IMR-90 (cell line): ENCODE measurements at regions not wholly inside any gene's neighbourhood (a gene's known extent, or its start where the extent isn't known, plus 50 kb on each side); places are given as distances from the start of the nearest gene placed in this dataset.
"Not testable (repeated sequence)": the region's sequence is repeated elsewhere in the genome, so short reads cannot be mapped to it uniquely, and the experiment has no call there.

Experiments used
- ATAC-seq: fragments of 200-7000 bp; cut with Tn5 transposase; 2 replicates; pipeline ENCODE4 v1.9.1; 2020; ENCODE audit warnings: low read depth, mild to moderate bottlenecking, moderate library complexity
- BruUV-seq: library from RNA; stranded (reverse); fragments of 400-500 nt; replicated peaks from 2 replicates; lab custom pipeline; 2021; lab: Mats Ljungman, UMichigan
- CTCF ChIA-PET: fragments of 300-600 bp; formaldehyde crosslinking; extraction: SDS; loops from one replicate; lab custom pipeline; 2021; ENCODE audit warnings: antibody characterized with exemption; lab: Yijun Ruan, JAX
- POLR2A ChIA-PET: fragments of 300-600 bp; sonication (Branson Sonifier 250); formaldehyde crosslinking; loops from one replicate; lab custom pipeline; 2022; ENCODE audit warnings: antibody characterized with exemption; ENCODE audit not compliant: unreplicated experiment; lab: Charles Lee
- DNase-seq: peaks from one replicate; pipeline ENCODE4 v3.0.0; 2013
- H2AFZ ChIP-seq: replicated peaks from 2 replicates; pipeline ENCODE3; 2013; ENCODE audit warnings: low read length, mild to moderate bottlenecking; ENCODE audit not compliant: poor library complexity
- H2AK5ac ChIP-seq: 2 replicates; pipeline ENCODE4 v1.6.1; 2013; ENCODE audit warnings: low read depth, low read length, inconsistent platforms
- H2AK9ac ChIP-seq: replicated peaks from 2 replicates; pipeline ENCODE3; 2013; ENCODE audit warnings: mild to moderate bottlenecking, low read depth, low read length, moderate library complexity; ENCODE audit not compliant: poor library complexity
- H2BK120ac ChIP-seq: 2 replicates; pipeline ENCODE4 v1.6.1; 2013; ENCODE audit warnings: low read depth, low read length, inconsistent platforms
- H2BK15ac ChIP-seq: 3 replicates; pipeline ENCODE4 v1.6.1; 2013; ENCODE audit warnings: low read depth, low read length, inconsistent platforms
- H2BK20ac ChIP-seq: 2 replicates; pipeline ENCODE4 v1.6.1; 2013; ENCODE audit warnings: low read depth, mild to moderate bottlenecking, inconsistent platforms, low read length, moderate library complexity
- H2BK5ac ChIP-seq: 2 replicates; pipeline ENCODE4 v1.6.1; 2013; ENCODE audit warnings: mild to moderate bottlenecking, low read depth, low read length, inconsistent platforms; ENCODE audit not compliant: poor library complexity, severe bottlenecking
- H3K14ac ChIP-seq: replicated peaks from 2 replicates; pipeline ENCODE4 v1.6.1; 2013; ENCODE audit warnings: low read depth, low read length, inconsistent platforms
- H3K18ac ChIP-seq: 2 replicates; pipeline ENCODE4 v1.6.1; 2013; ENCODE audit warnings: low read depth, low read length, control low read depth
- H3K23ac ChIP-seq: 2 replicates; pipeline ENCODE4 v1.6.1; 2013; ENCODE audit warnings: low read depth, low read length, inconsistent platforms
- H3K27ac ChIP-seq: 2 replicates; pipeline ENCODE4 v1.5.1; 2013; ENCODE audit warnings: mild to moderate bottlenecking, control low read depth, low read length; ENCODE audit not compliant: insufficient read depth
- H3K27me3 ChIP-seq: 2 replicates; pipeline ENCODE4 v1.6.1; 2013; ENCODE audit warnings: low read length; ENCODE audit not compliant: control insufficient read depth, insufficient read depth
- H3K36me3 ChIP-seq: 2 replicates; pipeline ENCODE4 v1.6.1; 2013; ENCODE audit warnings: low read length, mixed read lengths; ENCODE audit not compliant: control insufficient read depth, insufficient read depth
- H3K4ac ChIP-seq: 2 replicates; pipeline ENCODE4 v1.6.1; 2013; ENCODE audit warnings: low read depth, low read length, inconsistent platforms
- H3K4me1 ChIP-seq: 2 replicates; pipeline ENCODE4 v1.6.1; 2013; ENCODE audit warnings: low read length, mixed read lengths; ENCODE audit not compliant: control insufficient read depth, insufficient read depth
- H3K4me2 ChIP-seq: 2 replicates; pipeline ENCODE4 v1.6.1; 2013; ENCODE audit warnings: low read depth, mild to moderate bottlenecking, control low read depth, low read length, moderate library complexity
- H3K4me3 ChIP-seq: 2 replicates; pipeline ENCODE4 v1.5.1; 2013; ENCODE audit warnings: low read depth, mild to moderate bottlenecking, control low read depth, low read length, moderate library complexity; ENCODE audit not compliant: insufficient read depth
- H3K56ac ChIP-seq: 2 replicates; pipeline ENCODE4 v1.6.1; 2013; ENCODE audit warnings: low read length, inconsistent platforms; ENCODE audit not compliant: insufficient read depth; ENCODE audit errors: extremely low read depth
- H3K79me1 ChIP-seq, 2 experiments: 2 replicates each; pipeline ENCODE4 v1.6.1; 2013; ENCODE audit warnings: low read length in 2 of 2, inconsistent platforms in 1 of 2, low read depth in 1 of 2
- H3K9ac ChIP-seq: 2 replicates; pipeline ENCODE4 v1.6.1; 2013; ENCODE audit warnings: low read depth, low read length, control low read depth
- H3K9me1 ChIP-seq: 2 replicates; pipeline ENCODE4 v1.6.1; 2013; ENCODE audit warnings: low read length, inconsistent platforms; ENCODE audit not compliant: insufficient read depth
- H3K9me3 ChIP-seq: 2 replicates; pipeline ENCODE4 v1.6.1; 2013; ENCODE audit warnings: low read length; ENCODE audit not compliant: control insufficient read depth, insufficient read depth
- H4K20me1 ChIP-seq: 2 replicates; pipeline ENCODE4 v1.6.1; 2013; ENCODE audit warnings: low read length, inconsistent platforms; ENCODE audit not compliant: insufficient read depth
- H4K5ac ChIP-seq: 2 replicates; pipeline ENCODE4 v1.6.1; 2013; ENCODE audit warnings: mild to moderate bottlenecking, low read depth, low read length, control low read depth
- H4K8ac ChIP-seq, 2 experiments: 2 replicates each; pipeline ENCODE4 v1.6.1; 2013; ENCODE audit warnings: low read depth in 2 of 2, low read length in 2 of 2, control low read depth in 1 of 2, inconsistent platforms in 1 of 2
- H4K91ac ChIP-seq: 2 replicates; pipeline ENCODE4 v1.6.1; 2013; ENCODE audit warnings: low read depth, low read length, inconsistent platforms; ENCODE audit not compliant: insufficient read depth
- MAFK ChIP-seq: IDR thresholded peaks from 2 replicates; pipeline ENCODE4 v1.6.1; 2012; ENCODE audit warnings: low read depth, low read length, improper control_type of control experiment
- WGBS, 2 experiments: methylation state at CpG; one replicate each; pipeline versions ENCODE4 v1.1.5 to v1.1.7; 2013; ENCODE audit warnings: missing lambda C conversion rate in 2 of 2; ENCODE audit not compliant: insufficient read length in 1 of 2; ENCODE audit errors: extremely low coverage in 2 of 2; 5-methylcytosine and 5-hydroxymethylcytosine counted together
- dilution Hi-C: fragments of 300-500 bp; cut with HindIII; formaldehyde crosslinking; loops from one replicate; pipeline ENCODE4 v1.14.3; 2018; ENCODE audit warnings: low sequenced_read_pairs; ENCODE audit not compliant: unreplicated experiment
- in situ Hi-C: fragments of 300-500 bp; cut with MboI; formaldehyde crosslinking; loops from 3 replicates; pipeline ENCODE4 v1.14.3; 2019; ENCODE audit warnings: low sequenced_read_pairs, inconsistent platforms, mixed read lengths
- intact Hi-C: fragments of 100-400 bp; cut with micrococcal nuclease; formaldehyde crosslinking; loops from 2 replicates; pipeline ENCODE4 v1.10.0; 2022

DNA sequence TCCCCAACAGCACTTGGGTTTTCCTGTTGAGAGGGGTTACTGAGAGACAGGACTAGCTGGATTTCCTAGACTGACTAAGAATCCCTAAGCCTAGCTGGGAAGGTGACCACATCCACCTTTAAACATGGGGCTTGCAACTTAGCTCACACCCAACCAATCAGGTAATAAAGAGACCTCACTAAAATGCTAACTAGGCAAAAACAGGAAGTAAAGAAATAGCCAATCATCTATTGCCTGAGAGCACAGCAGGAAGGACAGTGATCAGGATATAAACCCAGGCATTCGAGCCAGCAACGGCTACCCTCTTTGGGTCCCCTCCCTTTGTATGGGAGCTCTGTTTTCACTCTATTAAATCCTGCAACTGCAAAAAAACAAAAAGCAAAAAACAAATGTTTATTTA is 144.7 kb upstream of the ATP5MC3 start:
- H3K27ac ChIP-seq, CTCF ChIA-PET, dilution Hi-C loops, H3K9me3 ChIP-seq, H3K79me1 ChIP-seq, H2AK5ac ChIP-seq, H3K4ac ChIP-seq, in situ Hi-C loops, H3K23ac ChIP-seq, H2BK120ac ChIP-seq, DNase-seq, POLR2A ChIA-PET, H2AFZ ChIP-seq, H2AK9ac ChIP-seq, ATAC-seq, BruUV-seq, H3K9me1 ChIP-seq, H4K20me1 ChIP-seq, H3K18ac ChIP-seq, H3K56ac ChIP-seq, H3K27me3 ChIP-seq, H3K14ac ChIP-seq, H4K5ac ChIP-seq, H3K4me3 ChIP-seq, H3K36me3 ChIP-seq, H3K4me1 ChIP-seq, H3K9ac ChIP-seq, H3K4me2 ChIP-seq, H2BK15ac ChIP-seq, H2BK5ac ChIP-seq, H2BK20ac ChIP-seq, H4K91ac ChIP-seq, H4K8ac ChIP-seq: not testable (repeated sequence)
- WGBS, 2 experiments: no CpG with 5 or more reads among the region's 2 CpGs
- peak; percentile 51 for TF ChIP-seq MAFK
- intact Hi-C loops: loop anchor here (5.0 kb wide), 1 partner anchor 294 kb away; no protein-coding TSS in a partner anchor
